NOMO-1 treated with dmso at 0.1 percent for 144 hours (cell line): ENCODE measurements at regions not wholly inside any gene's neighbourhood (a gene's known extent, or its start where the extent isn't known, plus 50 kb on each side); places are given as distances from the start of the nearest gene placed in this dataset.

Source experiments
- DNase-seq: peaks from one replicate; lab custom pipeline; 2025; ENCODE audit not compliant: unreplicated experiment; lab: John Stamatoyannopoulos, UW

- DNase-seq, result peak; percentile 92
These were observed 64.4 kb upstream of the TM9SF2 start for GRCh38 chr13:99436686-99437416.

GRCh38 chr13:99439048-99439447 is 62.2 kb upstream of the TM9SF2 start:
- DNase-seq, result no peak

- DNase-seq, result no peak
These were observed 61.2 kb upstream of the TM9SF2 start for GRCh38 chr13:99439850-99440604.

GRCh38 chr13:99442273-99442895 is 58.9 kb upstream of the TM9SF2 start:
- peak; percentile 48 for DNase-seq

GRCh38 chr13:99446242-99446641 is 55.0 kb upstream of the TM9SF2 start:
- no peak for DNase-seq

- DNase-seq, result no peak
These were observed 52.7 kb upstream of the TM9SF2 start for GRCh38 chr13:99448546-99448945.

GRCh38 chr13:99450416-99450815 is 50.9 kb upstream of the TM9SF2 start:
- DNase-seq, result no peak
